Upper lobe of right lung (tissue), 1 donor: ENCODE measurements at regions not wholly inside any gene's neighbourhood (a gene's known extent, or its start where the extent isn't known, plus 50 kb on each side); places are given as distances from the start of the nearest gene placed in this dataset.

Experiments used
- ATAC-seq: fragments of 200-7000 bp; cut with Tn5 transposase; one replicate; pipeline ENCODE4 v1.9.1; 2020; ENCODE audit warnings: mild to moderate bottlenecking, moderate library complexity
- DNase-seq: peaks from one replicate; pipeline ENCODE4 v3.0.0-alpha.2; 2020
- H3K27ac ChIP-seq: fragments of 200-600 bp; one replicate; pipeline ENCODE4 v1.8.0; 2022
- H3K27me3 ChIP-seq: fragments of 200-600 bp; one replicate; pipeline ENCODE4 v1.8.0; 2022; ENCODE audit warnings: mild to moderate bottlenecking
- H3K36me3 ChIP-seq: fragments of 200-600 bp; one replicate; pipeline ENCODE4 v1.8.0; 2022
- H3K4me1 ChIP-seq: fragments of 200-600 bp; one replicate; pipeline ENCODE4 v1.8.0; 2022
- H3K4me3 ChIP-seq: fragments of 200-600 bp; one replicate; pipeline ENCODE4 v1.8.0; 2022; ENCODE audit warnings: mild to moderate bottlenecking
- H3K9me3 ChIP-seq: fragments of 200-600 bp; one replicate; pipeline ENCODE4 v1.8.0; 2022
- intact Hi-C: fragments of 100-400 bp; cut with DNase I; formaldehyde crosslinking; loops from one replicate; pipeline ENCODE4 v1.11.0; 2022
- TF ChIP-seq, protein P1 (sequence below): fragments of 200-600 bp; IDR thresholded peaks from one replicate; pipeline ENCODE4 v1.8.0; 2022; ENCODE audit warnings: antibody characterized with exemption
- donor health status: DM: no; HTN: yes; CAD: no; lungs with severe emphysema.

DNA sequence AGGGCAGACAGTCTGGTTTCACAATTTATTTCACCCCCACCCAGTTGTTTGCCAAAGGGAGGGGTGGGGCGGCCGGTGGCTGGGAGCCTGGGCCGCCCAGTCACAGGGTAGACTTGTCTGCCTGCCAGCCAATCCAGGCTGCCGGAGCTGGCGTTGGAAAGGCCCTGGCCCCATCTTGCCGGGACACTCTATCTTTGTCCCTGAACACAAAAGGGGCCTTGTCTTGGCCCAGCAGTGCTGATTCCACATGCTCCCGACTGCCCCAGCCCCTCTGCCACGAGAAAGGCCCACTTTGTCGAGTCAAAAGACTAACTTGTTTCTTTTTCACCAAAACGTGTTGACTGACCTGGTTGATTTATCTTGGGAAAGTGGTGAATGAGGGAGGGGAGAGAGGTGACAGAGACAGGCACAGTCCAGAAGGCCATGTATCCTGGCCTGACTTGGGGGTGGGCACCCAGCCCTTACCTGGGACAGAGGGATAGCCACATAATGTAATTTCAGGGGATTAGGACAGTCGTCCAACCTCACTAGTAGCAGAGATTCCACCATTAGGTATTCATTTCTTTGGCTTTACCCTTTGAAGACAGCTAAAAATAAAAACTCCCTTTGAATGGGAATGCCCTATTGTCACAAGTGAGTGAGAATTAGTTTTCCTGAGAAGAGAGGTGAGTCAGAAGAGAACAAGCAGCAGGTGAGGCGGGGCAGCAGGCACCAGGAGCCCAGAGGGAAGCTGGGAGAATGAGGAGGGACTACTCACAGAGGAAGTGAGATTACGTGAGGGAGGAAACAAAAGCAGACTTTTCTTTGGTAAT is 67.0 kb upstream of the SIRPA start:
- TF ChIP-seq, protein P1, sequence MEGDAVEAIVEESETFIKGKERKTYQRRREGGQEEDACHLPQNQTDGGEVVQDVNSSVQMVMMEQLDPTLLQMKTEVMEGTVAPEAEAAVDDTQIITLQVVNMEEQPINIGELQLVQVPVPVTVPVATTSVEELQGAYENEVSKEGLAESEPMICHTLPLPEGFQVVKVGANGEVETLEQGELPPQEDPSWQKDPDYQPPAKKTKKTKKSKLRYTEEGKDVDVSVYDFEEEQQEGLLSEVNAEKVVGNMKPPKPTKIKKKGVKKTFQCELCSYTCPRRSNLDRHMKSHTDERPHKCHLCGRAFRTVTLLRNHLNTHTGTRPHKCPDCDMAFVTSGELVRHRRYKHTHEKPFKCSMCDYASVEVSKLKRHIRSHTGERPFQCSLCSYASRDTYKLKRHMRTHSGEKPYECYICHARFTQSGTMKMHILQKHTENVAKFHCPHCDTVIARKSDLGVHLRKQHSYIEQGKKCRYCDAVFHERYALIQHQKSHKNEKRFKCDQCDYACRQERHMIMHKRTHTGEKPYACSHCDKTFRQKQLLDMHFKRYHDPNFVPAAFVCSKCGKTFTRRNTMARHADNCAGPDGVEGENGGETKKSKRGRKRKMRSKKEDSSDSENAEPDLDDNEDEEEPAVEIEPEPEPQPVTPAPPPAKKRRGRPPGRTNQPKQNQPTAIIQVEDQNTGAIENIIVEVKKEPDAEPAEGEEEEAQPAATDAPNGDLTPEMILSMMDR, result no peak

DNA sequence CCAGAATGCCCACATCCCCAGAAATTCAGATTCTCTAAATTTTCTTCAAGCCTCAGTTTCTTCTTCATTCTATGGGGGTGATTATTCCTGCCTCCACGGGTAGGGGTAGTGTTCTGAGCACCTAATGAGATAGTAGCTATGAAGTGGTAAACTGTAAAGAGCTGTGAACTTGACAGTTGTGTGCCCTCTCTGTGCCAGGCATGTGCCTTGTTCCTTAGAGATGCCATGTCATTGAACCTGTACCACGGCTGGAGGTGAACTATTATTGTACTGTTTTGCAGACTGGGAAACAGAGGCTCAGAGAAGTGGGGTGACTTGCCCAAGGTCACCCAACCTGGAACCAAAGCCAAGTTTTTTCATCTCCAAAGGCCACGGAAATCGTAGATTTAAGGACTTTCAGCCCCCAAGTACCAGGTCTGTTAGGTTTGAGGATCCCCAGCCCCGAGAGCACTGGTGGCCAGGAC is 67.7 kb upstream of the SIRPA start:
- no peak overlapping the region for H3K27ac ChIP-seq
- no peak for ATAC-seq
- H3K4me3 ChIP-seq, result no peak overlapping the region
- intact Hi-C loops, result no loop called here
- TF ChIP-seq, protein P1, result no peak
- H3K9me3 ChIP-seq, result no peaks in the 10 kb centered on the region
- H3K36me3 ChIP-seq, result no peaks in the 10 kb centered on the region
- H3K27me3 ChIP-seq, result no peaks in the 10 kb centered on the region
- no peak for DNase-seq
- peaks cover 13% of the 10 kb centered on the region for H3K4me1 ChIP-seq

More for the DNA sequence above, 67.0 kb upstream of the SIRPA start:
- Histone ChIP-seq H3K4me3 (no peak overlapping the region), H3K27ac (no peak overlapping the region), H3K27me3 (no peaks in the 10 kb centered on the region), H3K36me3 (no peaks in the 10 kb centered on the region), H3K9me3 (no peaks in the 10 kb centered on the region), H3K4me1 (peaks cover 13% of the 10 kb centered on the region)
- DNase-seq (no peak), ATAC-seq (peak; percentile 44)
- intact Hi-C loops, result no loop called here

DNA sequence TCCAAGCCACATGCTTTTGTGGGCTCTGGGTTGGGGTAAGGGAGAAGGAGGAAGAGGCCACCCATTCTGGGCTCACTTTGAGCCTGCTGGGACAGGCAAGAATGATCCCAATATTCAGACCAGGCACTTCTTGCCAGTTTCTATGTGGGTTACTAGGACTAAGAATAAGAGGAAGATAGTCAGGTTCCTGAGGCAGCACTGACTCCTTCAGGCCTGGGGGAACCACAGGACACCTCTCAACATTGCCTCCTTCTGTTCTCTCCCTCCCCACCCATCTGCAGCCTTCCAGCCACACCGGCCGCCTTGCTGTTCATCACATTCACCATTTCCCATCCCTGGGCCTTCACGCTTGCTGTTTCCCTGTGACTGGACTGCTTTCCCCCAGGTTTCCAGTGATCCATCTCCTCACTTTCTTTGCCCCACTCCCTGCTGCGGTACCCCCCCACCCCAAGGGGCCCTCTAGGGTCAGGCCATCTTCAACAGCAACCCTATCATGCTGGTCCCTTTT is 69.2 kb upstream of the SIRPA start:
- peaks cover 13% of the 10 kb centered on the region for H3K4me1 ChIP-seq
- no peaks in the 10 kb centered on the region for H3K27me3 ChIP-seq
- ATAC-seq, result peak; percentile 32
- TF ChIP-seq, protein P1, result no peak
- no peaks in the 10 kb centered on the region for H3K9me3 ChIP-seq
- H3K4me3 ChIP-seq, result no peak overlapping the region
- intact Hi-C loops, result no loop called here
- no peak for DNase-seq
- no peak overlapping the region for H3K27ac ChIP-seq
- no peaks in the 10 kb centered on the region for H3K36me3 ChIP-seq

DNA sequence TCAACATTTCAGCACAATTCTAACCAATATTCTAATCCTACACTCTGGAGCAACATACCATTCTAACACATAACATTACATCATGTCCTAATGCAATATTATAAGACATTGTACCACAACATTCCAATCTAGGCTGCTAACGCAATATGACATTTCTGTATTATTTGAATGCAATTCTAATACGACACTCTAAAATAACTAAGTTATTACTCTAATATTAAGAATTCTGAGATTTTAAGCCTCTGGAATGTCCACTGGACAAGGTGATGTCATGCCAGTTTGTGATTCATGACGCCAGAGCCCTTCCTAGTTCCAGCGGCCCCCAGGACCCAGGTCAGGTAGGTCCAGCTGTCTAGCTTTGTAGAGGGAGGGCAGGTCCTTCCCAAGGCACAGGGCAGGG is 69.7 kb upstream of the SIRPA start:
- no peaks in the 10 kb centered on the region for H3K36me3 ChIP-seq
- H3K4me1 ChIP-seq, result peaks cover 8% of the 10 kb centered on the region
- ATAC-seq (no peak), DNase-seq (no peak)
- H3K27me3 ChIP-seq, result no peaks in the 10 kb centered on the region
- no peak overlapping the region for H3K4me3 ChIP-seq
- TF ChIP-seq, protein P1, result no peak
- intact Hi-C loops, result no loop called here
- H3K27ac ChIP-seq, result no peak overlapping the region
- H3K9me3 ChIP-seq, result no peaks in the 10 kb centered on the region

DNA sequence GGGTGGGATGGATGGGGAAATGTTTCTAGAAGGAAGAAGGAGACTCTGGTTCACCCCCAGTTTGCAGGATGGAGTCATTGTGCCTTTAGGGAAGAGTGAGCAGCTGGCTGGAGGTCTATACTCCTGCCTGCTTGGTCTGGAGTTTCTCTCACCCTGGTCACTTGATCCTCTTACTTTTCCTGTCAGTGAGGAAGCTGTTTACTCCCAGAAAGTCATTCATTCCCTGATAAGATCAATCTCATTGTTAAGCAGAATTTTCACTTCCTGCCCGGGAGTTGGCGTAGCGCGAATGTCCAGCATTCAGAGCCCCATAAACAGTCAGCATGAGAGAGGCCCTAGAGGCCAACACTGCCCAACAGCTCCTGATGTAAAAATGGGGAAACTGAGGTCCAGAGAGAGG is 70.4 kb upstream of the SIRPA start:
- ATAC-seq (no peak), DNase-seq (no peak)
- Histone ChIP-seq H3K27me3 (no peaks in the 10 kb centered on the region), H3K4me3 (no peak overlapping the region), H3K4me1 (peaks cover 5% of the 10 kb centered on the region), H3K36me3 (no peaks in the 10 kb centered on the region), H3K27ac (no peak overlapping the region), H3K9me3 (no peaks in the 10 kb centered on the region)
- TF ChIP-seq, protein P1, result no peak
- intact Hi-C loops, result no loop called here
